Right lobe of liver (tissue), 4 donors: ENCODE measurements at regions not wholly inside any gene's neighbourhood (a gene's known extent, or its start where the extent isn't known, plus 50 kb on each side); places are given as distances from the start of the nearest gene placed in this dataset.

ENCODE experiments used
- CTCF ChIP-seq, 4 donors: fragments of 200-600 bp in 3 of 4; fragments of 450-650 bp in 1 of 4; IDR thresholded peaks; one replicate each; pipeline versions ENCODE4 v1.5.1 to v1.8.0; 2016 to 2022; ENCODE audit warnings: antibody characterized with exemption in 4 of 4, mild to moderate bottlenecking in 2 of 4
- POLR2A ChIP-seq: fragments of 450-650 bp; IDR thresholded peaks from one replicate; pipeline ENCODE4 v1.6.1; 2017; ENCODE audit warnings: antibody characterized with exemption, mild to moderate bottlenecking
- donor health status: DM: no; HTN: no; CAD: no.
- donor health status: DM: no; HTN: no; CAD: no.
- donor health status: DM: no; HTN: yes; CAD: no.

- TF ChIP-seq POLR2A (no peak), CTCF (IDR thresholded peaks at IDR 0.05) (no peak)
Observed at GRCh38 chr12:58087423-58088127, 146.2 kb downstream of the ATP23 start.
